CD14-positive monocyte (primary cell): ENCODE measurements at regions not wholly inside any gene's neighbourhood (a gene's known extent, or its start where the extent isn't known, plus 50 kb on each side); places are given as distances from the start of the nearest gene placed in this dataset.

Source experiments
- DNase-seq, 3 donors: peaks; one replicate each; pipeline ENCODE4 v3.0.0-alpha.2; 2011 to 2022
- H2AFZ ChIP-seq: 2 replicates; pipeline ENCODE4 v1.6.0; 2012; ENCODE audit warnings: mild to moderate bottlenecking, low read depth, low read length, inconsistent platforms; ENCODE audit not compliant: insufficient read depth, poor library complexity, severe bottlenecking
- H3K27ac ChIP-seq, 2 donors: 1 replicate in 1 of 2; 2 replicates in 1 of 2; pipeline ENCODE4 v1.5.1; 2012 to 2013; ENCODE audit warnings: low read length in 2 of 2, control low read depth in 1 of 2, inconsistent platforms in 1 of 2, low read depth in 1 of 2, mild to moderate bottlenecking in 1 of 2
- H3K27me3 ChIP-seq, 2 donors: one replicate each; pipeline versions ENCODE4 v1.6.0 to v1.6.1; 2011 to 2013; ENCODE audit warnings: low read length in 2 of 2; ENCODE audit not compliant: control insufficient read depth in 2 of 2, insufficient read depth in 2 of 2
- H3K36me3 ChIP-seq, 2 donors: replicated peaks in 1 of 2; 1 replicate in 1 of 2; 2 replicates in 1 of 2; pipeline versions ENCODE4 v1.5.1 to v1.6.1; 2012 to 2013; ENCODE audit warnings: low read length in 2 of 2, control low read depth in 1 of 2, inconsistent platforms in 1 of 2, mild to moderate bottlenecking in 1 of 2; ENCODE audit not compliant: insufficient read depth in 2 of 2, control insufficient read depth in 1 of 2
- H3K4me1 ChIP-seq, 2 donors: 1 replicate in 1 of 2; 2 replicates in 1 of 2; pipeline versions ENCODE4 v1.5.1 to v1.6.1; 2012 to 2013; ENCODE audit warnings: low read length in 2 of 2, control low read depth in 1 of 2, inconsistent platforms in 1 of 2, mild to moderate bottlenecking in 1 of 2, moderate library complexity in 1 of 2; ENCODE audit not compliant: insufficient read depth in 2 of 2, control insufficient read depth in 1 of 2
- H3K4me2 ChIP-seq: replicated peaks from 2 replicates; pipeline ENCODE3; 2012; ENCODE audit warnings: low read length, moderate library complexity, mild to moderate bottlenecking; ENCODE audit not compliant: poor library complexity, severe bottlenecking; ENCODE audit errors: extremely low read depth
- H3K4me3 ChIP-seq, 3 experiments: fragments of 200-600 bp in 1 of 3; sonication (generic) in 1 of 3; replicated peaks in 1 of 3; 1 replicate in 2 of 3; 2 replicates in 1 of 3; pipeline ENCODE4 v1.5.1; 2011 to 2013; ENCODE audit warnings: low read length in 3 of 3, mild to moderate bottlenecking in 3 of 3, control low read depth in 2 of 3, low read depth in 2 of 3, inconsistent platforms in 1 of 3, moderate library complexity in 1 of 3
- H3K79me2 ChIP-seq: 2 replicates; pipeline ENCODE4 v1.6.0; 2012; ENCODE audit warnings: mild to moderate bottlenecking, control low read depth, inconsistent platforms, low read length, moderate library complexity; ENCODE audit not compliant: insufficient read depth
- H3K9ac ChIP-seq: 2 replicates; pipeline ENCODE4 v1.6.0; 2017; ENCODE audit warnings: low read length, mild to moderate bottlenecking; ENCODE audit not compliant: insufficient read depth, poor library complexity, severe bottlenecking
- H3K9me3 ChIP-seq, 2 donors: replicated peaks in 1 of 2; 1 replicate in 1 of 2; 2 replicates in 1 of 2; pipeline versions ENCODE4 v1.5.1 to v1.6.1; 2012 to 2013; ENCODE audit warnings: low read length in 2 of 2, control low read depth in 1 of 2; ENCODE audit not compliant: control insufficient read depth in 1 of 2, insufficient read depth in 1 of 2
- H4K20me1 ChIP-seq: 2 replicates; pipeline ENCODE4 v1.6.0; 2012; ENCODE audit warnings: mild to moderate bottlenecking, low read length, control low read depth, moderate library complexity; ENCODE audit not compliant: insufficient read depth
- H3K27ac Mint-ChIP-seq, 7 donors: one replicate each; pipeline ENCODE4 v1.8.0; 2020; ENCODE audit warnings: mild to moderate bottlenecking in 7 of 7, mixed read lengths in 7 of 7, moderate library complexity in 6 of 7, inconsistent platforms in 2 of 7
- H3K27me3 Mint-ChIP-seq, 3 donors: one replicate each; pipeline ENCODE4 v1.8.0; 2021 to 2022; ENCODE audit warnings: low read depth in 3 of 3, mild to moderate bottlenecking in 3 of 3, mixed read lengths in 3 of 3, moderate library complexity in 3 of 3, inconsistent platforms in 1 of 3
- H3K36me3 Mint-ChIP-seq, 2 donors: one replicate each; pipeline ENCODE4 v1.8.0; 2020; ENCODE audit warnings: mixed read lengths in 2 of 2, inconsistent platforms in 1 of 2, mild to moderate bottlenecking in 1 of 2
- H3K4me1 Mint-ChIP-seq: one replicate; pipeline ENCODE4 v1.8.0; 2020; ENCODE audit warnings: mild to moderate bottlenecking, mixed read lengths
- H3K4me3 Mint-ChIP-seq, 2 donors: one replicate each; pipeline ENCODE4 v1.8.0; 2020; ENCODE audit warnings: mild to moderate bottlenecking in 2 of 2, mixed read lengths in 2 of 2, moderate library complexity in 1 of 2
- H3K9me3 Mint-ChIP-seq, 7 donors: one replicate each; pipeline ENCODE4 v1.8.0; 2020 to 2022; ENCODE audit warnings: mixed read lengths in 7 of 7, mild to moderate bottlenecking in 6 of 7, moderate library complexity in 6 of 7, inconsistent platforms in 2 of 7
- CTCF ChIP-seq: fragments of 200-600 bp; IDR thresholded peaks from one replicate; pipeline ENCODE4 v1.8.0; 2022; ENCODE audit warnings: antibody characterized with exemption, mild to moderate bottlenecking
- WGBS: methylation state at CpG from one replicate; pipeline ENCODE4 v1.1.5; 2013; ENCODE audit warnings: missing lambda C conversion rate; ENCODE audit not compliant: insufficient coverage; 5-methylcytosine and 5-hydroxymethylcytosine counted together
- intact Hi-C, 2 donors: fragments of 100-400 bp; cut with micrococcal nuclease; formaldehyde crosslinking; loops; one replicate each; pipeline versions ENCODE4 v1.15.0 to v1.15.1; 2023

GRCh38 chr4:52241916-52242315 is 190.8 kb downstream of the SPATA18 start:
- TF ChIP-seq CTCF, result no peak
- no peaks in the 10 kb centered on the region for H3K4me1 Mint-ChIP-seq

GRCh38 chr4:52243367-52243766 is 192.3 kb downstream of the SPATA18 start:
- Mint-ChIP-seq H3K4me1 (no peaks in the 10 kb centered on the region), H3K27ac (no peak overlapping the region), H3K36me3 (no peaks in the 10 kb centered on the region), H3K27me3 (peaks cover 0 to 1% (median 0%) of the 10 kb centered on the region in 3 donors), H3K4me3 (no peak overlapping the region), H3K9me3 (peaks cover 0 to 10% (median 8%) of the 10 kb centered on the region in 7 donors)
- no CpG with 5 or more reads among the region's 5 CpGs for WGBS
- DNase-seq, result no peak
- Histone ChIP-seq H3K9ac (no peak overlapping the region), H3K27me3 (no peaks in the 10 kb centered on the region), H3K4me2 (no peak overlapping the region), H3K27ac (no peak overlapping the region), H3K79me2 (no peaks in the 10 kb centered on the region), H3K36me3 (no peaks in the 10 kb centered on the region), H3K4me1 (no peaks in the 10 kb centered on the region), H2AFZ (no peak overlapping the region), H3K9me3 (peaks cover 3 to 4% of the 10 kb centered on the region in 2 donors), H3K4me3 (no peak overlapping the region), H4K20me1 (no peaks in the 10 kb centered on the region)
- intact Hi-C loops, result no loop called here
- TF ChIP-seq CTCF, result no peak

More at GRCh38 chr4:52241916-52242315, 190.8 kb downstream of the SPATA18 start:
- Histone ChIP-seq H3K4me3 (no peak overlapping the region), H3K9me3 (peaks cover 3 to 4% of the 10 kb centered on the region in 2 donors), H3K27ac (no peak overlapping the region), H4K20me1 (no peaks in the 10 kb centered on the region), H3K36me3 (no peaks in the 10 kb centered on the region), H2AFZ (no peak overlapping the region), H3K4me1 (no peaks in the 10 kb centered on the region), H3K9ac (no peak overlapping the region), H3K79me2 (no peaks in the 10 kb centered on the region), H3K27me3 (no peaks in the 10 kb centered on the region), H3K4me2 (no peak overlapping the region)
- DNase-seq, result no peak
- Mint-ChIP-seq H3K4me3 (no peak overlapping the region), H3K27me3 (no peaks in the 10 kb centered on the region), H3K36me3 (no peaks in the 10 kb centered on the region), H3K27ac (no peak overlapping the region), H3K9me3 (peaks cover 0 to 10% (median 8%) of the 10 kb centered on the region in 7 donors)
- intact Hi-C loops, result no loop called here
